Right renal pelvis (tissue), 4 donors: ENCODE measurements at regions not wholly inside any gene's neighbourhood (a gene's known extent, or its start where the extent isn't known, plus 50 kb on each side); places are given as distances from the start of the nearest gene placed in this dataset.

Experiments used
- DNase-seq, 4 donors: peaks; one replicate each; pipeline ENCODE4 v3.0.0-alpha.2; 2013; ENCODE audit warnings: low read depth in 4 of 4, low spot score in 3 of 4, missing footprints in 1 of 4

- DNase-seq = no peak
Observed at GRCh38 chr13:112242777-112243176, 133.4 kb upstream of the SPACA7 start.

- DNase-seq = no peak
Observed at GRCh38 chr13:112244061-112244460, 132.1 kb upstream of the SPACA7 start.

- DNase-seq = no peak
Observed at GRCh38 chr13:112244495-112245177, 131.5 kb upstream of the SPACA7 start.

DNA sequence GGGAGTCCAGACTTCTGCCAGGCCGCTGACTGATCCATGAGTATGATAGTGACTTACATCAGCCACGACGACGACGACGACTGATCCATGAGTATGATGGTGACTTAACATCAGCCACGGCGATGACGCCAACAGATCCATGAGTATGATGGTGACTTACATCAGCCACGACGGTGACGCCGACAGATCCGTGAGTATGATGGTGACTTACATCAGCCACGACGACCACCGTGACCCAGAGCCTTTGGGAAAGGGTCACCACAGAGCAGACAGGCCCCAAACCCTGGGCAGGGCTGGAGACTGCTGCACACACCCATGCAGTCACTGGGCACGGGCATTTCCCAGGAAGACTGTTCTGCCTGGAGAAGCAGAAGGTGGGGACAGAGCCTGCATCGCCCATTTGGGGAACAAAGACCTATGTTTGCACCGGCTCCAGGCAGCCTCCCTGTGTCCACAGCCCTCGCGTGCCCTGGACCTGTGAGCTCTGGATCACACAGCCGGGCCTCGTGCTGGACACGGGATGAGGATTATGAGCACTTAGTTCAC is 130.9 kb upstream of the SPACA7 start:
- DNase-seq = no peak

GRCh38 chr13:112245989-112246388 is 130.2 kb upstream of the SPACA7 start:
- no peak for DNase-seq

GRCh38 chr13:112246731-112247470 is 129.3 kb upstream of the SPACA7 start:
- DNase-seq = no peak

GRCh38 chr13:112247471-112248405 is 128.4 kb upstream of the SPACA7 start:
- DNase-seq = no peak

- DNase-seq = no peak
Observed at GRCh38 chr13:112248406-112248760, 127.8 kb upstream of the SPACA7 start.

GRCh38 chr13:112248862-112249592 is 127.1 kb upstream of the SPACA7 start:
- no peak for DNase-seq

DNA sequence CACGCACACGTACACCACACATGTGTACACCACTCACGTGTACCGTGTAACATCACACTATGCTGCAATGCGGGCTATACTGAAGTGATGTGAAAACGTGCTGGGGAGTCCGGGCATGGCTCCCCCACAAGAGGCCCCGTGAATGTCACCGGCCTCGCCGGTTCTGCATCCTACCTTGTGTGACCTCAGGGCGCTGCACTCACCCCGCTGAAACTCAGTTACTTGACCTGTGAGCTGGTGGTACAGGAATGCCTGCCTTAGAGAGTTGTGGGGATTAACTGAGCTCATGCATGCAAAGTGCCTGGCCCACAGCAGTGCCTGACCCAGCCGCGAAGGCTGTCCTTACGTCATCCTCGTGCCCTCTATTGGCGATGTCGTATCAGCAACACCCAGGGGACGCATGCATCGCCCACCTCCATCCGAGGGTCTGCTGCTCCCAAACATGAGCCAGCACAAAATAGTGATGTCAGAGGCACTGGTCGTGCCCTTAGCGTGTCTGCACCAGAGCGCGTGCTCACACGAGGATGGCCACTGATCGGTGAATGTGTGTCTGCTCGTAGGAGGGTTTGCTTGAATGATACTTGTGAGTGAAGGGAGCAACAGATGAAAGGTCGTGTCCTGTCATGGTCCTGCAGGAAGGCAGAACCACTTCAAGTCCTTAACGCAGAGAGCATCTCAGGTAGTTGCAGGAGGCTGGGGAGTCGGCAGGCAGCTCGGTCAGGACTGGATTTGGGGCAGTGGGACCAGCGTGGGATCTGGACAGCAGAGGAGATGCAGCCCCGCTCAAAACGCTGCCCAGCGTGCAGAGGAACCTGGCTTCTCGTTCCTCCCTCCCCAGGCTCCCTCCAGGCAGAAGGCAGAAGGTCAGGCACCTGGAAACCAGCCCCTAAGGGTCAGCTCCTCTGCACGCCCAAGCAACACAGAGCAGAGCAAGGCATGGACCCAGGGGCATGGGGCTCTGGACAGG is 126.2 kb upstream of the SPACA7 start:
- DNase-seq = no peak

- no peak for DNase-seq
Observed at GRCh38 chr13:112250788-112251445, 125.2 kb upstream of the SPACA7 start.

GRCh38 chr13:112251930-112252585 is 124.1 kb upstream of the SPACA7 start:
- DNase-seq = no peak

DNA sequence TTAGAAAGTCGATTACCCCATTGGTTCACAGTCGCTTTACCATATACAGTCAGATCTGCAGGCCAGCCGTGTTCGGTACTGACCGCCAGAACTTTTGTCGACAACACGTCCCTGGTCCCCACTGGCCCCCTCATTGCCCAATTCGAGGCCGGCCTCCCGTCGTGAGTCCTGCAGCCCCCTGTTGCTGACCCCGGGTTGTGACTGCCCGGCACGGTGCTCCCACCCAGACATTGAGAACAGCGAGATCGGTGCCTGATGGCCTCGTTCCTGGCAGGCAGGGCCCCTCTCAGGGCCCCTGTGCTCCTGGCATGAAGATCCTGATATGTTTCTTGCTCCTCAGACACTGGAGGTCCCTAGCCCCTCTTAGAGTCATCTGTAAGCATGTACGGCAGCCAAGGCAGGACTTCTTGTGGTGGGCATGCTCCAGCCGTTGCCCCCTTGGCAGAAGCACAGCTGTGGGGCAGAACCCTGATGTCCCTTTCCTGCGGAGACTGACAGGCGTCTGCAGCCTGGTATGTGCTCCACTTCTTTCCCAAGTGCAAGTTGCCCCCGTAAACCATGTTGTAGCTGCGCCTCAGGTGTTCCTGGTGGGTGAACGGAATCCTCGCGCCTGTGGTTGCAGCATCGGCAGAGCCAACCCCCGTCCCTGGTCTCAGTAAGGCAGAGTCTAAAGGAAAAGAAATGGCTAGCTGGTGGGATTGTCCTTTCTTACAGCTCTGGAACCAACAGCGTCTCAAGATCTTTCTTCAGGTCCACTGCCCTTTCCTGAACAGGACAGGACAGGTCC is 123.2 kb upstream of the SPACA7 start:
- DNase-seq = no peak

GRCh38 chr13:112253631-112254030 is 122.5 kb upstream of the SPACA7 start:
- no peak for DNase-seq

GRCh38 chr13:112254061-112254818 is 121.9 kb upstream of the SPACA7 start:
- DNase-seq = no peak

DNA sequence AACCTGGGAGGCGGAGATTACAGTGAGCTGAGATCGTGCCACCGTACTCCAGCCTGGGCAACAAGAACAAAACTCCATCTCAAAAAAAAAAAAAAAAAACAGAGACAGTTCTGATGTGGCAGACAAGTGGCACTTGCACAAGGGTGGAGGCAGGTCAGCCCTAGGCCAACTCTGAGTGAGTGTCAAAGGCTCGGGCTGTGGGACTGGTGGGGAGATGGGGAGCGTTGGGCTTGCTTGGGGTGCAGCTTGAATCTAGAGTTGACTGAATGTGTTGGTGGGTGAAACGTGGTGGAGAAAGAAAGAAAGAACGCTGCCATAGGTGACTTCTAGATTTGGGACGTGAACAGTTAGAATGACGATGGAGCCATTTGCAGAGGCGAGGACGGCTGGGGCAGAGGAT is 121.3 kb upstream of the SPACA7 start:
- no peak for DNase-seq
